Smooth muscle cell (in vitro differentiated cells): ENCODE measurements at regions not wholly inside any gene's neighbourhood (a gene's known extent, or its start where the extent isn't known, plus 50 kb on each side); places are given as distances from the start of the nearest gene placed in this dataset.

ENCODE experiments used
- DNase-seq: peaks from one replicate; lab custom pipeline; 2025; ENCODE audit not compliant: unreplicated experiment; lab: John Stamatoyannopoulos, UW
- H2AFZ ChIP-seq: fragments of 200-600 bp; sonication (generic); 2 replicates; pipeline ENCODE4 v1.6.0; 2016; ENCODE audit warnings: antibody characterized with exemption, low read depth, mild to moderate bottlenecking
- H3F3A ChIP-seq: fragments of 200-600 bp; sonication (generic); 2 replicates; pipeline ENCODE4 v1.6.0; 2017; ENCODE audit warnings: antibody characterized with exemption, low read depth
- H3K27ac ChIP-seq: fragments of 200-600 bp; sonication (generic); 2 replicates; pipeline ENCODE4 v1.5.1; 2016; ENCODE audit warnings: low read depth, mild to moderate bottlenecking
- H3K27me3 ChIP-seq: fragments of 200-600 bp; sonication (generic); 2 replicates; pipeline ENCODE4 v1.6.1; 2016; ENCODE audit warnings: low read depth, mild to moderate bottlenecking
- H3K36me3 ChIP-seq: fragments of 200-600 bp; sonication (generic); 2 replicates; pipeline ENCODE4 v1.5.1; 2016; ENCODE audit warnings: low read depth
- H3K4me1 ChIP-seq: fragments of 200-600 bp; sonication (generic); 2 replicates; pipeline ENCODE4 v1.5.1; 2016; ENCODE audit warnings: low read depth
- H3K4me2 ChIP-seq: fragments of 200-600 bp; sonication (generic); 2 replicates; pipeline ENCODE4 v1.6.0; 2016; ENCODE audit warnings: mild to moderate bottlenecking
- H3K4me3 ChIP-seq: fragments of 200-600 bp; sonication (generic); 2 replicates; pipeline ENCODE4 v1.5.1; 2016; ENCODE audit warnings: mild to moderate bottlenecking
- H3K79me2 ChIP-seq: fragments of 200-600 bp; sonication (generic); 2 replicates; pipeline ENCODE4 v1.6.0; 2016; ENCODE audit warnings: low read depth, mild to moderate bottlenecking
- H3K9ac ChIP-seq: fragments of 200-600 bp; sonication (generic); 2 replicates; pipeline ENCODE4 v1.6.0; 2016; ENCODE audit warnings: low read depth
- H3K9me3 ChIP-seq: fragments of 200-600 bp; sonication (generic); replicated peaks from 2 replicates; pipeline ENCODE4 v1.5.1; 2016; ENCODE audit warnings: low read depth
- H4K20me1 ChIP-seq: fragments of 200-600 bp; sonication (generic); 2 replicates; pipeline ENCODE4 v1.6.0; 2016; ENCODE audit warnings: low read depth
- CTCF ChIP-seq: fragments of 200-600 bp; sonication (generic); IDR thresholded peaks from 2 replicates; pipeline ENCODE4 v1.5.1; 2017; ENCODE audit warnings: borderline replicate concordance, mild to moderate bottlenecking, antibody characterized with exemption; ENCODE audit not compliant: insufficient read depth, poor library complexity, severe bottlenecking
- WGBS: methylation state at CpG from one replicate; pipeline ENCODE4 v1.1.7; 2016; ENCODE audit warnings: low lambda C conversion rate; 5-methylcytosine and 5-hydroxymethylcytosine counted together

DNA sequence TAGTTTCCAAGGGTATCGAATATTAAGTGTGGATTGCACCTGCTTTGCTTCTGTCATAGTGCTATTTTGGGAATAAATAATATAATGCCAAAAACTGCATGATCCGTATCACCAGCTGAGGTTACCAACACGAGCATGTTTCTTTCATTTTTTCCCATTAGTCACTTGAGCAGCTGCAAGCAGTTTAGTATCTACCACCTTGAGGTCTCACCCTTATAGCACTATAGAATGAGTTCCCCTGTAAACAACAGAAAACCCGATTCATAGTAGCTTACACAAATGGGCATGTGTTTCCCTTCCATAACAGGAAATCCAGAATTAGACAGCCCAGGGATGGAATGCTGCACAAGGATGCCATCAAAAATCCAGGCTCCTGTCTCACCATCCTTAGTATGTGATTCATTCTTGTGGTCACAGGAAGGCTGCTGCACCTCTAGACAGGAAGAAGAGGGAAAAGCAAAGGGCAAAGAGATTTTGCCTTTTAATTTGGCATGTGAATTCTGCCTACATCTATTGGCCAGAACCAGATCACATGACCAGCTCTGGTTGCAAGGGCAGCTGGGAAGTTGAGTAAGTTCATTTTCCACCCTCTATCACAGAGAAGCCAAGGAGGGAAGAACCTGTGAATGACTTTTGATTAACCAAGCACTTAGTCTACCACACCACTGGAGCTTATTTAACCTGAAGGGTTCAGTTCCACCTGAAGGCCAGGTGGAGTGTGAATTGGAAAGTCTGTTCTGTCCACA is 91.3 kb upstream of the SLC25A36 start:
- Histone ChIP-seq H4K20me1 (no peaks in the 10 kb centered on the region), H3K36me3 (no peaks in the 10 kb centered on the region), H3K79me2 (no peaks in the 10 kb centered on the region), H3K9ac (no peak overlapping the region), H2AFZ (no peak overlapping the region), H3K9me3 (no peaks in the 10 kb centered on the region), H3F3A (no peaks in the 10 kb centered on the region), H3K27me3 (peaks cover 21% of the 10 kb centered on the region), H3K27ac (no peak overlapping the region), H3K4me2 (no peak overlapping the region), H3K4me3 (no peak overlapping the region), H3K4me1 (no peaks in the 10 kb centered on the region)
- no peak for TF ChIP-seq CTCF
- DNase-seq = no peak
- WGBS = 67% methylated on average over 4 of the region's 4 CpGs

- H2AFZ ChIP-seq = no peak overlapping the region
- H3F3A ChIP-seq = no peaks in the 10 kb centered on the region
- H3K9ac ChIP-seq = no peak overlapping the region
- WGBS = 69% methylated on average over 2 of the region's 2 CpGs
- no peak for DNase-seq
- H3K36me3 ChIP-seq = no peaks in the 10 kb centered on the region
- no peak for TF ChIP-seq CTCF
- no peaks in the 10 kb centered on the region for H3K9me3 ChIP-seq
- no peaks in the 10 kb centered on the region for H3K4me1 ChIP-seq
- no peaks in the 10 kb centered on the region for H4K20me1 ChIP-seq
- H3K4me3 ChIP-seq = no peak overlapping the region
- peak overlapping the region; percentile 31 for H3K27ac ChIP-seq
- no peaks in the 10 kb centered on the region for H3K79me2 ChIP-seq
- H3K27me3 ChIP-seq = no peaks in the 10 kb centered on the region
- H3K4me2 ChIP-seq = no peak overlapping the region
Measured at GRCh38 chr3:140854961-140855360, 86.7 kb upstream of the SLC25A36 start.

DNA sequence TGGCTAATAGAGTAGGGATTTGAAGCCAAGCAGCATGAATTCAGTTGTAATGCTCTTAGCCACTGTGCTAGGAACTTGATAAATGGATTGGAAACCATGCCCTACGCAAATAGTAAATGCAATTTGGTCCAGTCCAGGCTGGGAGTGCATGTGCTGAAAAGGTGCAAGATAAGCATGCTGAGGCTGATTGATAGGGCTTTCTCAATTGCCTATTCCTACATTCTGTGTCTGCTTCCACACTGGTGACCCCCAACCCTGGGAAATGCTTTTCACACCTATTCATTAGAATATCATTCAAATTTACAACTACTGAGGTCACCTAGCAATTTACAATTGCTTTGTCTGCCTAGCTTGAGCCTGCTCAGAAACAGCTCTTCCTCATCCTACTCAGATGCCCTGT is 84.7 kb upstream of the SLC25A36 start:
- Histone ChIP-seq H3K79me2 (no peaks in the 10 kb centered on the region), H4K20me1 (no peaks in the 10 kb centered on the region), H3K9me3 (no peaks in the 10 kb centered on the region), H3K27ac (no peak overlapping the region), H3F3A (no peaks in the 10 kb centered on the region), H3K4me3 (no peak overlapping the region), H3K4me2 (no peak overlapping the region), H3K4me1 (no peaks in the 10 kb centered on the region), H3K9ac (no peak overlapping the region), H3K36me3 (no peaks in the 10 kb centered on the region), H3K27me3 (no peaks in the 10 kb centered on the region), H2AFZ (no peak overlapping the region)
- no peak for TF ChIP-seq CTCF
- WGBS = 100% methylated on average over 1 of the region's 1 CpG
- no peak for DNase-seq

GRCh38 chr3:140857993-140858392 is 83.6 kb upstream of the SLC25A36 start:
- Histone ChIP-seq H4K20me1 (no peaks in the 10 kb centered on the region), H3K79me2 (no peaks in the 10 kb centered on the region), H2AFZ (no peak overlapping the region), H3K36me3 (no peaks in the 10 kb centered on the region), H3K4me2 (no peak overlapping the region), H3F3A (no peaks in the 10 kb centered on the region), H3K4me3 (no peak overlapping the region), H3K9me3 (no peaks in the 10 kb centered on the region), H3K4me1 (no peaks in the 10 kb centered on the region), H3K9ac (no peak overlapping the region), H3K27me3 (no peaks in the 10 kb centered on the region), H3K27ac (no peak overlapping the region)
- no peak for DNase-seq
- WGBS = 84% methylated on average over 2 of the region's 2 CpGs
- no peak for TF ChIP-seq CTCF
